Colonic mucosa (tissue), 4 donors: ENCODE measurements at regions not wholly inside any gene's neighbourhood (a gene's known extent, or its start where the extent isn't known, plus 50 kb on each side); places are given as distances from the start of the nearest gene placed in this dataset.

ENCODE experiments used
- DNase-seq: peaks from one replicate; pipeline ENCODE4 v3.0.0-alpha.2; 2020
- H3K27ac ChIP-seq: fragments of 200-600 bp; one replicate; pipeline ENCODE4 v1.8.0; 2021
- H3K27me3 ChIP-seq: fragments of 200-600 bp; one replicate; pipeline ENCODE4 v1.8.0; 2021
- H3K36me3 ChIP-seq: fragments of 200-600 bp; one replicate; pipeline ENCODE4 v1.8.0; 2021
- H3K4me1 ChIP-seq: fragments of 200-600 bp; one replicate; pipeline ENCODE4 v1.8.0; 2021; ENCODE audit warnings: mild to moderate bottlenecking
- H3K4me3 ChIP-seq: fragments of 200-600 bp; one replicate; pipeline ENCODE4 v1.8.0; 2021
- H3K9ac ChIP-seq, 2 donors: one replicate each; pipeline ENCODE4 v1.7.0; 2013; ENCODE audit warnings: control low read depth in 2 of 2, low read depth in 2 of 2, low read length in 2 of 2
- H3K9me3 ChIP-seq: fragments of 200-600 bp; one replicate; pipeline ENCODE4 v1.8.0; 2021
- intact Hi-C: fragments of 100-400 bp; cut with DNase I; formaldehyde crosslinking; loops from one replicate; pipeline ENCODE4 v1.14.1; 2022
- TF ChIP-seq, protein P1 (sequence below): fragments of 200-600 bp; IDR thresholded peaks from one replicate; pipeline ENCODE4 v1.8.0; 2022; ENCODE audit warnings: antibody characterized with exemption, mild to moderate bottlenecking
- donor health status: healthy.
- donor health status: DM: no; HTN: no; CAD: no.
- donor health status: DM: no; HTN: no; CAD: no.

DNA sequence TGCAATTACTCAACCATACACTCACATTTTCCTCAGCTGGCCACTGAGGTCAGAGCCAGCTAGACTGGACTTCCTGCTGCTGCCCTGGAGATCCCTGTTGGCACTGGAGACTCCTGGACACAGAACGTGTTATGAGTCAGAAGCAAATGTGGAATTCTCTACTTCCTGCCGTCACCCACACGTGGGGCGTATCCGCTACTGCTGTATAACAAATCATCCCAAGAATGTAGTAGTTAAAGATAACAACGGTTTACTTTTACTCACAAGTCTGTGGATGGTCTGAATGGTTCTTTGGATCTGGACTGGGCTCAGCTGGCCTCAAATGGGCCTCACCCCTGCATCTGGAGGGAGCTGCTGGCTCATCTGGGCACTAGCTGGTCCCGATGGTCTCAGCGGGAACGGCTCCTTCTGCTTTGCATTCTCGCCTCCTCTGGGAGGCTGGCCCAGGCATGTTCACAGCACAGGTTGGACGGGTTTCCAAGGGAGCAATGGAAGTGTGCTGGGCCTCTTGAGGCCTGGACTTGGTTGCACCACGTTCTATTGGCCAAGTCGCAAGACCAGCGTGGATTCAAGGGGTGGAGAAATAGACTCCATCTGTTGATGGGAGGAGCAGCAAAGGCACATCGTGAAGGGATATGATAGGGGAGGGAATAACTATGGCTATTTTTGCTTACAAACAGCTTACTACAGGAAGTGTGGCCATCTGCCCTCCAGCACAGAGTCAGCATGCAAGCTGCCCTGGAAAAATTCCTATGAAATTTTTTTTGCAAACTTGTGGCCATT lies 118.5 kb downstream of the SNX5 start:
- intact Hi-C loops: no loop called here
- H3K4me1 ChIP-seq: peaks cover 3% of the 10 kb centered on the region
- no peak for DNase-seq
- no peak overlapping the region for H3K4me3 ChIP-seq
- H3K27ac ChIP-seq: peak overlapping the region; percentile 67
- TF ChIP-seq, protein P1, sequence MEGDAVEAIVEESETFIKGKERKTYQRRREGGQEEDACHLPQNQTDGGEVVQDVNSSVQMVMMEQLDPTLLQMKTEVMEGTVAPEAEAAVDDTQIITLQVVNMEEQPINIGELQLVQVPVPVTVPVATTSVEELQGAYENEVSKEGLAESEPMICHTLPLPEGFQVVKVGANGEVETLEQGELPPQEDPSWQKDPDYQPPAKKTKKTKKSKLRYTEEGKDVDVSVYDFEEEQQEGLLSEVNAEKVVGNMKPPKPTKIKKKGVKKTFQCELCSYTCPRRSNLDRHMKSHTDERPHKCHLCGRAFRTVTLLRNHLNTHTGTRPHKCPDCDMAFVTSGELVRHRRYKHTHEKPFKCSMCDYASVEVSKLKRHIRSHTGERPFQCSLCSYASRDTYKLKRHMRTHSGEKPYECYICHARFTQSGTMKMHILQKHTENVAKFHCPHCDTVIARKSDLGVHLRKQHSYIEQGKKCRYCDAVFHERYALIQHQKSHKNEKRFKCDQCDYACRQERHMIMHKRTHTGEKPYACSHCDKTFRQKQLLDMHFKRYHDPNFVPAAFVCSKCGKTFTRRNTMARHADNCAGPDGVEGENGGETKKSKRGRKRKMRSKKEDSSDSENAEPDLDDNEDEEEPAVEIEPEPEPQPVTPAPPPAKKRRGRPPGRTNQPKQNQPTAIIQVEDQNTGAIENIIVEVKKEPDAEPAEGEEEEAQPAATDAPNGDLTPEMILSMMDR: no peak
- no peaks in the 10 kb centered on the region for H3K36me3 ChIP-seq
- H3K9ac ChIP-seq: no peak overlapping the region
- H3K27me3 ChIP-seq: no peaks in the 10 kb centered on the region
- H3K9me3 ChIP-seq: no peaks in the 10 kb centered on the region

DNA sequence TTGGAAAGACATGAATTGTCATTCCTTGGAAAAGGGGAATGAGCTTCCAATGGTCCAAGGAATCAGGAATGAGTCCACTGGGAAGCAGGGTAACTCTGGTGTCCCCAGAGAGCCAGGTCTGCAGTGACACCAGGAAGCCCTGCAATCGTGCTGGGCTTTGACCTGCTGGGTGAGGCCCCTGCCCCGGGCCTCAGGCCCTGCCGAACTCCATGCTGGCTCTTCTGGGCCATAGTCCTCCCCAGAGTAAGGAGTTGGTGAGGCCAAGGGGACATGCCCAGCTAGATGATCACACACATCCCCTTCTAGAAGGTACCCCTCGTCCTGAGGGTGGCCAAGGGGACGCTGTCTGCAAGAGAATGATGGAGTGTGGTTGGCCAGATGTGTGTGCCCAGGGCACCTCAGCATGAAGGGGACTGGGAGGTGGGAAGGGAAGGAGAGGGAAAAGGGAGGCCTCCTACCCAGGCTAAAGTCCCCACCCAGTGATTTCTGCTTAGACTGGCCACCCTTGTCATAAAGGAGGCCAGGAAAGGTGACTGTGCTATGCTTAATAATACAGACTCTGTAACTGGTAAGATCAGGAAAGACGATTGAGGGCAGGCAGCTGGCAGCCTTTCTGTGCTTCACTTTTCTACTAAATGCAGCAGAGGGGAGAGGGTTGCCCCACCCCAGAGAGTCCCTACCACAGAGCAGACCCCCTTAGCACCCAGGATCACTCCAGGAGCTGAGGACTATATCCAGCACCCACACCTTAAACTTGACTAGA lies 119.3 kb downstream of the SNX5 start:
- H3K27me3 ChIP-seq: no peaks in the 10 kb centered on the region

DNA sequence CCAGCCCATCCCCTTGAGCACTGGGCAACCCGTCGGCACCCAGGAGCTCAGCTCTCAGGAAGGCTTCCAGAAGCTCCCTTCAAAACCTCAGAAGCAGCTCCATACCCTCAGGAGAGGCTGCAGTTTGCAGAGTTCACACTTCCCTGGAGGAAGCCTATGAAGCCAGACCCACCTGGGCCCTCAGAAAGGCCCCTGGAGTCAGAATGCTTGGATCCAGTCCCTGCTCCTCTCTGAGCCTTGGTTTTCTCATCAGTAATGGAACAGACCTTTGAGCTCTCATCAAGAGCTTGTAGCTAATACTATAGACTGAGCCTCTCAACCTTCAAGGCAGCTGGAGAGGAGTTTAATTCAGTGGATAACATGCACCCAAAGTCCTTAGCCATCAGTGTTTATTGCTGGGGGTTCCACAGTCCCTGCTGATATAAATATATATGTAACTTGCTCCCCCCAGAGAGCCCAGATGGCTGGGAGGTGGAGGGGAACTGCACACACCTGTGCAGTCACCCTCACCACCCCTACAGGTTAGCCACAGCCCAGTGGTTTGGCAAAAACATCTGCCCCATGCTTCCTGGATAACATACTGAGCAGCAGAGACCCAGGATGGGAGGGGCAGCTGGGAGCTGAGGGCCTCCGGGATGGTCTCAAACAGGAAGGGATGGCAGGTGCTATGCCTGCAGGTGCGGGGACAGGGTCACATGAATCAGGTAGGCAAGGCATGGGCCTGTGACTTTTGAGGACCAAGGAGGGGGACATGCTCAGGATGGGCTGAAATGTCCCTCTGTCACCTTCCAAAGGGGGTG lies 120.1 kb downstream of the SNX5 start:
- Histone ChIP-seq H3K9ac (peak overlapping the region in 1 of 2 donors; percentile 4), H3K4me3 (no peak overlapping the region), H3K27ac (peak overlapping the region; percentile 60), H3K36me3 (no peaks in the 10 kb centered on the region), H3K4me1 (peaks cover 3% of the 10 kb centered on the region), H3K9me3 (no peaks in the 10 kb centered on the region), H3K27me3 (no peaks in the 10 kb centered on the region)
- intact Hi-C loops: no loop called here
- DNase-seq: no peak
- TF ChIP-seq, protein P1: no peak

More for the DNA sequence above, 119.3 kb downstream of the SNX5 start:
- H3K27ac ChIP-seq: peak overlapping the region; percentile 60
- no peak for DNase-seq
- H3K4me3 ChIP-seq: no peak overlapping the region
- intact Hi-C loops: no loop called here
- no peaks in the 10 kb centered on the region for H3K36me3 ChIP-seq
- H3K9me3 ChIP-seq: no peaks in the 10 kb centered on the region
- peak overlapping the region in 1 of 2 donors; percentile 4 for H3K9ac ChIP-seq
- TF ChIP-seq, protein P1: no peak
- peaks cover 3% of the 10 kb centered on the region for H3K4me1 ChIP-seq

DNA sequence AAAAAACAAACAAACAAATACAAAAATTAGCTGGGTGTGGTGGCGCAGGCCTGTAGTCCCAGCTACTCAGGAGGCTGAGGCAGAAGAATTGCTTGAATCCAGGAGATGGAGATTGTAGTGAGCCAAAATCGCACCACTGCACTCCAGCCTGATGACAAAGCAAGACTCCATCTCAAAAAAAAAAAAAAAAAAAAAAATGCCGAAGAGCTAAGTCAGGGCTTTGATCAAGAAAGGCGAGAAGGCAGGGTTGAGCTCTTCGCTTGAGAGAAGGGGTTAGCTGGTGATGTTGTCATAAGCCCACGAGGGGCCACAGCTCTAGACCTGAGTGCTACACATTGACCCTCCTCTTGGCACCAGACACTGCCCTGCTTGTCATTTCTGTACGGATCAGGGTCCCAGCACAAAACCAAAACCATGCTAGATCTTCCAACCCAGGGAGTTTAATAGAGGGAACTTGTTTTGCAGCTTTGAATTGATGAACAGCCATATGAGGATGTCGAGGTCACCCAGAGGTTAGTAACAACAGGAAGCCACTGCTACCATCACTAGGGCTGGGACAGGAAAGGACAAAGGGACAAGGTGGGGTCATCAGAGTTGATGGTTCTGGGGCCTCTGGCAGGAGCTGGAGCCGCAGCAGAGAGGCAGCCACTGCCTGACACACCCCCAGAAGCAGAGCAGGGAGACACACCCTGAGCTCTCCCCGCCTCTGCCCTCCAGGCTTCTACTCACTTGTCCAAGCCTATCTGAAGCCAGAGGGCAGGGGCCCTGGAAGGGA lies 122.7 kb downstream of the SNX5 start:
- Histone ChIP-seq H3K27ac (no peak overlapping the region), H3K9ac (peak overlapping the region in 1 of 2 donors; percentile 27)

More for the DNA sequence above, 122.7 kb downstream of the SNX5 start:
- intact Hi-C loops: no loop called here
- TF ChIP-seq, protein P1: no peak
- H3K4me1 ChIP-seq: peaks cover 3% of the 10 kb centered on the region
- H3K4me3 ChIP-seq: no peak overlapping the region
- DNase-seq: peak; percentile 69
- H3K27me3 ChIP-seq: no peaks in the 10 kb centered on the region
- H3K36me3 ChIP-seq: no peaks in the 10 kb centered on the region
- no peaks in the 10 kb centered on the region for H3K9me3 ChIP-seq
